SIG-M5 treated with dmso at 0.1 percent for 504 hours (cell line): ENCODE measurements at regions not wholly inside any gene's neighbourhood (a gene's known extent, or its start where the extent isn't known, plus 50 kb on each side); places are given as distances from the start of the nearest gene placed in this dataset.
"Not testable (repeated sequence)": the region's sequence is repeated elsewhere in the genome, so short reads cannot be mapped to it uniquely, and the experiment has no call there.

ENCODE experiments used
- DNase-seq: peaks from one replicate; lab custom pipeline; 2025; ENCODE audit not compliant: unreplicated experiment; lab: John Stamatoyannopoulos, UW

- no peak for DNase-seq
These were observed 365.3 kb upstream of the ZNF32 start for GRCh38 chr10:44013981-44014380.

GRCh38 chr10:44012921-44013320, 364.2 kb upstream of the ZNF32 start:
- DNase-seq, result no peak

- DNase-seq, result no peak
These were observed 362.9 kb upstream of the ZNF32 start for GRCh38 chr10:44011603-44011981.

- no peak for DNase-seq
These were observed 362.4 kb upstream of the ZNF32 start for GRCh38 chr10:44010873-44011602.

- no peak for DNase-seq
These were observed 361.4 kb upstream of the ZNF32 start for GRCh38 chr10:44009891-44010632.

- DNase-seq, result no peak
These were observed 360.4 kb upstream of the ZNF32 start for GRCh38 chr10:44008917-44009709.

GRCh38 chr10:44008270-44008916, 359.7 kb upstream of the ZNF32 start:
- DNase-seq, result no peak

GRCh38 chr10:44006771-44007170, 358.1 kb upstream of the ZNF32 start:
- DNase-seq, result no peak

GRCh38 chr10:44005788-44006099, 357.1 kb upstream of the ZNF32 start:
- no peak for DNase-seq

- DNase-seq, result no peak
These were observed 356.5 kb upstream of the ZNF32 start for GRCh38 chr10:44004913-44005787.

GRCh38 chr10:43998021-43998809, 349.5 kb upstream of the ZNF32 start:
- DNase-seq, result no peak

- no peak for DNase-seq
These were observed 348.6 kb upstream of the ZNF32 start for GRCh38 chr10:43997330-43997729.

- no peak for DNase-seq
These were observed 345.9 kb upstream of the ZNF32 start for GRCh38 chr10:43994539-43994938.

GRCh38 chr10:43992816-43993215, 344.1 kb upstream of the ZNF32 start:
- DNase-seq, result not testable (repeated sequence)

- no peak for DNase-seq
These were observed 337.7 kb upstream of the ZNF32 start for GRCh38 chr10:43986374-43986773.

GRCh38 chr10:43985941-43986340, 337.3 kb upstream of the ZNF32 start:
- DNase-seq, result no peak

GRCh38 chr10:43983856-43984271, 335.2 kb upstream of the ZNF32 start:
- DNase-seq, result no peak

- DNase-seq, result no peak
These were observed 334.7 kb upstream of the ZNF32 start for GRCh38 chr10:43983405-43983804.

GRCh38 chr10:43982250-43982649, 333.6 kb upstream of the ZNF32 start:
- DNase-seq, result no peak

GRCh38 chr10:43981696-43982095, 333.0 kb upstream of the ZNF32 start:
- no peak for DNase-seq
